DND-41 (cell line): ENCODE measurements at regions not wholly inside any gene's neighbourhood (a gene's known extent, or its start where the extent isn't known, plus 50 kb on each side); places are given as distances from the start of the nearest gene placed in this dataset.

Experiments
- ATAC-seq: fragments of 200-7000 bp; cut with Tn5 transposase; 3 replicates; pipeline ENCODE4 v1.9.1; 2021; ENCODE audit warnings: low read depth; ENCODE audit not compliant: insufficient read depth
- DNase-seq: peaks from one replicate; pipeline ENCODE4 v3.0.0-alpha.2; 2020
- H2AFZ ChIP-seq: 2 replicates; pipeline ENCODE4 v1.6.0; 2012; ENCODE audit warnings: low read depth, low read length
- H3K27ac ChIP-seq: 2 replicates; pipeline ENCODE4 v1.5.1; 2012; ENCODE audit warnings: low read length, inconsistent platforms
- H3K27me3 ChIP-seq: fragments of 200-600 bp; sonication (generic); 2 replicates; pipeline ENCODE4 v1.6.0; 2012; ENCODE audit warnings: low read length, mild to moderate bottlenecking, inconsistent platforms; ENCODE audit not compliant: insufficient read depth, poor library complexity
- H3K36me3 ChIP-seq: 2 replicates; pipeline ENCODE4 v1.5.1; 2012; ENCODE audit warnings: low read length, inconsistent platforms; ENCODE audit not compliant: insufficient read depth
- H3K4me1 ChIP-seq: 2 replicates; pipeline ENCODE4 v1.5.1; 2012; ENCODE audit warnings: mild to moderate bottlenecking, low read length; ENCODE audit not compliant: insufficient read depth
- H3K4me2 ChIP-seq: 2 replicates; pipeline ENCODE4 v1.6.0; 2012; ENCODE audit warnings: mild to moderate bottlenecking, moderate library complexity, low read length, inconsistent platforms; ENCODE audit not compliant: insufficient read depth
- H3K4me3 ChIP-seq, 2 experiments: fragments of 200-600 bp in 1 of 2; shearing (Covaris generic) in 1 of 2; 2 replicates each; pipeline ENCODE4 v1.5.1; 2012 to 2016; ENCODE audit warnings: inconsistent platforms in 2 of 2, low read length in 2 of 2, mild to moderate bottlenecking in 2 of 2, low read depth in 1 of 2, moderate library complexity in 1 of 2
- H3K79me2 ChIP-seq: 2 replicates; pipeline ENCODE4 v1.6.0; 2012; ENCODE audit warnings: low read length, inconsistent platforms; ENCODE audit not compliant: insufficient read depth
- H3K9ac ChIP-seq: 2 replicates; pipeline ENCODE4 v1.6.0; 2012; ENCODE audit warnings: low read depth, mild to moderate bottlenecking, inconsistent platforms, low read length, moderate library complexity
- H3K9me3 ChIP-seq: 2 replicates; pipeline ENCODE4 v1.5.1; 2012; ENCODE audit warnings: low read length, moderate library complexity, mild to moderate bottlenecking, inconsistent platforms; ENCODE audit not compliant: insufficient read depth, severe bottlenecking
- H4K20me1 ChIP-seq: 2 replicates; pipeline ENCODE4 v1.6.0; 2012; ENCODE audit warnings: low read length; ENCODE audit not compliant: insufficient read depth
- EZH2 ChIP-seq: IDR thresholded peaks from 3 replicates; pipeline ENCODE4 v1.6.1; 2012; ENCODE audit warnings: borderline replicate concordance, low read depth, mild to moderate bottlenecking, moderate library complexity, low read length, inconsistent platforms; ENCODE audit not compliant: severe bottlenecking
- TF ChIP-seq, protein P1 (sequence below): IDR thresholded peaks from 2 replicates; pipeline ENCODE4 v1.5.1; 2012; ENCODE audit warnings: borderline replicate concordance, low read length, moderate library complexity, mild to moderate bottlenecking; ENCODE audit not compliant: poor library complexity, severe bottlenecking; ENCODE audit errors: extremely low read depth

DNA sequence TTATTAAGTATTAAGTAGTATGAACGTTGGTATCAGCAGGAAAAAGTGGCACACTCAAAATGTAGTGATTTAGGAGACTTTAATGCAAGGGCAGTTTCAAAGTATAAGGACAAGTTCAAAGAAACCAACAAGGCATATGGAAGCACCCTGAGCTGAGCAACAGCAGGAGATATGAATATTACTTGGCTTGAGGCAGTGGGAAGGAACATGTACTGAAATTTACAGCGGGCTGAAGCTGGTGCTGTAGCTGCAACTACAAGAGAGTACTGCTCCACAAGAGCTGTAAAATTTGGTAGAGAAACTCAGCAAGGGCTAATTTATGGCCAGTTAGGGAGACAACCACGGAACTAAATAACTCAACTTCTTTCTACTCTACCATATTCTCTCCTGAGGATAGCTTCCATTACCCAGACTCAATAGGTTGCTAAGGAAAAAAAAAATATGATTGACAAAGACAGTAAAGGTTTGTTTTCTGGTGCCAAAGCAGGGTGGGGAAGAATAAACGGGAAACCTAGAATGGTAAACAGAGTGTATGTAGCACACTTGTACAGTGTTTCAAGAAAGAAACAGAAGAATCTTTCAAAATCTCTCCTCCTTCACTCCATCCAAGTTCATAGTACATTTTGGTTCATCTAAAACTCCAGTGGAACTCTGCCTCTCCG is 487.8 kb upstream of the MGAT4C start:
- Histone ChIP-seq H3K4me1 (no peaks in the 10 kb centered on the region), H3K27me3 (no peaks in the 10 kb centered on the region), H3K36me3 (no peaks in the 10 kb centered on the region), H3K4me3 (no peak overlapping the region), H4K20me1 (no peaks in the 10 kb centered on the region), H3K4me2 (no peak overlapping the region), H2AFZ (no peak overlapping the region), H3K27ac (no peak overlapping the region), H3K79me2 (no peaks in the 10 kb centered on the region), H3K9ac (no peak overlapping the region), H3K9me3 (no peaks in the 10 kb centered on the region)
- DNase-seq (no peak), ATAC-seq (no peak)
- no peak for TF ChIP-seq EZH2
- TF ChIP-seq, protein P1, sequence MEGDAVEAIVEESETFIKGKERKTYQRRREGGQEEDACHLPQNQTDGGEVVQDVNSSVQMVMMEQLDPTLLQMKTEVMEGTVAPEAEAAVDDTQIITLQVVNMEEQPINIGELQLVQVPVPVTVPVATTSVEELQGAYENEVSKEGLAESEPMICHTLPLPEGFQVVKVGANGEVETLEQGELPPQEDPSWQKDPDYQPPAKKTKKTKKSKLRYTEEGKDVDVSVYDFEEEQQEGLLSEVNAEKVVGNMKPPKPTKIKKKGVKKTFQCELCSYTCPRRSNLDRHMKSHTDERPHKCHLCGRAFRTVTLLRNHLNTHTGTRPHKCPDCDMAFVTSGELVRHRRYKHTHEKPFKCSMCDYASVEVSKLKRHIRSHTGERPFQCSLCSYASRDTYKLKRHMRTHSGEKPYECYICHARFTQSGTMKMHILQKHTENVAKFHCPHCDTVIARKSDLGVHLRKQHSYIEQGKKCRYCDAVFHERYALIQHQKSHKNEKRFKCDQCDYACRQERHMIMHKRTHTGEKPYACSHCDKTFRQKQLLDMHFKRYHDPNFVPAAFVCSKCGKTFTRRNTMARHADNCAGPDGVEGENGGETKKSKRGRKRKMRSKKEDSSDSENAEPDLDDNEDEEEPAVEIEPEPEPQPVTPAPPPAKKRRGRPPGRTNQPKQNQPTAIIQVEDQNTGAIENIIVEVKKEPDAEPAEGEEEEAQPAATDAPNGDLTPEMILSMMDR, result no peak

DNA sequence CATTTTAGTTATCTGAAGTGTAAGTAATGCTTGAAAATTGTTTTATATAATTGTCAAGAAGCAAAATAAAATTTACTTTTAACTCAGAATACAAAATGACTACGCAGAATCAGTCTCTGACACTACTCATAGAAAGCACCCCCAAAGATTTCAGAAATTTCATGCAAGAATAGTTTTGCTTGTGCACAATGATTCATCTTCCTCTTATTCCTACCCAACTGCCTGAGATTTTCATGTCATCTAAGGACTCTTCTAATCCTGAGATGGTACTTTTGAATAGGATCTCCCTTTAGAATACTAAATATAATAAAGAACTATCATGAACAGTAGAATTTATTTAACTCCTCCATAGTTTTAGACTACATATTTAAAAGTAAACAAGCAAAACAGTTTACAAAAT is 485.3 kb upstream of the MGAT4C start:
- H4K20me1 ChIP-seq, result no peaks in the 10 kb centered on the region
- TF ChIP-seq EZH2, result no peak
- TF ChIP-seq, protein P1, result no peak
- H3K36me3 ChIP-seq, result no peaks in the 10 kb centered on the region
- DNase-seq (no peak), ATAC-seq (no peak)
- H3K27me3 ChIP-seq, result no peaks in the 10 kb centered on the region
- H3K9me3 ChIP-seq, result no peaks in the 10 kb centered on the region
- H3K9ac ChIP-seq, result no peak overlapping the region
- H3K4me2 ChIP-seq, result no peak overlapping the region
- H2AFZ ChIP-seq, result no peak overlapping the region
- H3K27ac ChIP-seq, result no peak overlapping the region
- H3K79me2 ChIP-seq, result no peaks in the 10 kb centered on the region
- H3K4me3 ChIP-seq, result no peak overlapping the region
- no peaks in the 10 kb centered on the region for H3K4me1 ChIP-seq

DNA sequence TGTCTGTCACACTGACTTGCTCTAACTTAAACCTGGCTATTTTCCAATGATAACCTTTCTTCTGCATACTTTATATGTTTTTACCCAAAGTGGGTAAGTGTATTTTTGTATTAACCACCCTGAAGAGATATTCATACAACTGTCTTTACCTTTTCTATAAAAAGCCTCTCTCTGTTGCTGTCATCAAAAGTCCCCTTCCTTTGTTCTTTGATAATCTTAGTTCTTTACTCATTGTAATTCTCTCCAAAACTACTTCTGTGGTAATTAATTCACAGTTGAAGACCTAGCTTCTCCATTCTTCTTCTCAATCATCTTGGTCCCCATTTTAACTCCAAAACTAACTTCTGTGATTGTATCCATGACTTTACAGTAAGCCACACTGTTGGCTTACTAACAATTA is 479.7 kb upstream of the MGAT4C start:
- no peak for DNase-seq
- no peak for ATAC-seq

More for the DNA sequence above, 479.7 kb upstream of the MGAT4C start:
- Histone ChIP-seq H3K4me1 (no peaks in the 10 kb centered on the region), H3K9ac (no peak overlapping the region), H3K36me3 (no peaks in the 10 kb centered on the region), H4K20me1 (no peaks in the 10 kb centered on the region), H3K4me3 (no peak overlapping the region), H3K79me2 (no peaks in the 10 kb centered on the region), H3K27me3 (no peaks in the 10 kb centered on the region), H3K4me2 (no peak overlapping the region), H3K9me3 (no peaks in the 10 kb centered on the region), H2AFZ (no peak overlapping the region), H3K27ac (no peak overlapping the region)
- TF ChIP-seq EZH2, result no peak
- TF ChIP-seq, protein P1, result no peak
